ENCODE measurements at regions not wholly inside any gene's neighbourhood (a gene's known extent, or its start where the extent isn't known, plus 50 kb on each side); places are given as distances from the start of the nearest gene placed in this dataset.

GRCh38 chr13:60798503-60798902 lies 401.5 kb downstream of the TDRD3 start:
- TF ChIP-seq EZH2 (IDR thresholded peaks at IDR 0.05; ENCODE audit: borderline replicate concordance) = no peak
- TF ChIP-seq EZH2phosphoT487 (IDR thresholded peaks at IDR 0.05; ENCODE audit: low read depth, severe bottlenecking, unreplicated experiment) = no peak
- TF ChIP-seq CTCF (IDR thresholded peaks at IDR 0.05; ENCODE audit: poor library complexity) = no peak

GRCh38 chr13:60797112-60797511 lies 400.1 kb downstream of the TDRD3 start:
- Histone ChIP-seq H3K4me2 (no peak overlapping the region), H3K27me3 (no peaks in the 10 kb centered on the region), H3K4me3 (no peak overlapping the region), H3K4me1 (ENCODE audit: insufficient read depth) (no peaks in the 10 kb centered on the region), H4K20me1 (ENCODE audit: insufficient read depth, poor library complexity, severe bottlenecking) (no peaks in the 10 kb centered on the region), H2AFZ (no peak overlapping the region), H3K9me2 (replicated peaks; ENCODE audit: insufficient read depth) (no peaks in the 10 kb centered on the region), H3K36me3 (replicated peaks; ENCODE audit: insufficient read depth, low read depth) (no peaks in the 10 kb centered on the region), H3K9me3 (ENCODE audit: low read depth) (no peaks in the 10 kb centered on the region), H3K27ac (no peak overlapping the region), H3K79me2 (no peaks in the 10 kb centered on the region)
- DNase-seq (ENCODE audit: low spot score) = no peak
- WGBS (ENCODE audit: low lambda C conversion rate, missing lambda C conversion rate) = 85% methylated on average over 2 of the region's 2 CpGs
- TF ChIP-seq EZH2 (IDR thresholded peaks at IDR 0.05; ENCODE audit: borderline replicate concordance) (no peak), CTCF (IDR thresholded peaks at IDR 0.05; ENCODE audit: poor library complexity) (no peak), EZH2phosphoT487 (IDR thresholded peaks at IDR 0.05; ENCODE audit: low read depth, severe bottlenecking, unreplicated experiment) (no peak)

More at GRCh38 chr13:60798503-60798902, 401.5 kb downstream of the TDRD3 start:
- Histone ChIP-seq H3K27me3 (no peaks in the 10 kb centered on the region), H3K9me3 (ENCODE audit: low read depth) (no peaks in the 10 kb centered on the region), H4K20me1 (ENCODE audit: insufficient read depth, poor library complexity, severe bottlenecking) (no peaks in the 10 kb centered on the region), H3K4me1 (ENCODE audit: insufficient read depth) (no peaks in the 10 kb centered on the region), H3K4me3 (no peak overlapping the region), H3K9me2 (replicated peaks; ENCODE audit: insufficient read depth) (no peaks in the 10 kb centered on the region), H3K79me2 (no peaks in the 10 kb centered on the region), H2AFZ (no peak overlapping the region), H3K4me2 (no peak overlapping the region), H3K36me3 (replicated peaks; ENCODE audit: insufficient read depth, low read depth) (no peaks in the 10 kb centered on the region), H3K27ac (no peak overlapping the region)
- 66% methylated on average over 4 of the region's 4 CpGs for WGBS (ENCODE audit: low lambda C conversion rate, missing lambda C conversion rate)
- no peak for DNase-seq (ENCODE audit: low spot score)

- Histone ChIP-seq H3K4me2 (no peak overlapping the region), H3K9me2 (replicated peaks; ENCODE audit: insufficient read depth) (no peaks in the 10 kb centered on the region), H3K9me3 (ENCODE audit: low read depth) (no peaks in the 10 kb centered on the region), H3K27me3 (no peaks in the 10 kb centered on the region), H3K36me3 (replicated peaks; ENCODE audit: insufficient read depth, low read depth) (no peaks in the 10 kb centered on the region), H3K27ac (no peak overlapping the region), H3K4me3 (no peak overlapping the region), H4K20me1 (ENCODE audit: insufficient read depth, poor library complexity, severe bottlenecking) (no peaks in the 10 kb centered on the region), H3K4me1 (ENCODE audit: insufficient read depth) (no peaks in the 10 kb centered on the region), H3K79me2 (no peaks in the 10 kb centered on the region), H2AFZ (no peak overlapping the region)
- DNase-seq (ENCODE audit: low spot score) = no peak
- WGBS (ENCODE audit: low lambda C conversion rate, missing lambda C conversion rate) = 52% methylated on average over 4 of the region's 4 CpGs
- TF ChIP-seq CTCF (IDR thresholded peaks at IDR 0.05; ENCODE audit: poor library complexity) (no peak), EZH2phosphoT487 (IDR thresholded peaks at IDR 0.05; ENCODE audit: low read depth, severe bottlenecking, unreplicated experiment) (no peak), EZH2 (IDR thresholded peaks at IDR 0.05; ENCODE audit: borderline replicate concordance) (no peak)
These were observed 397.7 kb downstream of the TDRD3 start for GRCh38 chr13:60794751-60795150.

GRCh38 chr13:60790620-60791019 lies 393.6 kb downstream of the TDRD3 start:
- H3K27me3 ChIP-seq = no peaks in the 10 kb centered on the region
- no peak for DNase-seq (ENCODE audit: low spot score)
- H3K4me2 ChIP-seq = no peak overlapping the region
- no peaks in the 10 kb centered on the region for H3K9me3 ChIP-seq (ENCODE audit: low read depth)
- H3K9me2 ChIP-seq (replicated peaks; ENCODE audit: insufficient read depth) = no peaks in the 10 kb centered on the region
- H3K36me3 ChIP-seq (replicated peaks; ENCODE audit: insufficient read depth, low read depth) = no peaks in the 10 kb centered on the region
- H3K79me2 ChIP-seq = no peaks in the 10 kb centered on the region
- TF ChIP-seq EZH2 (IDR thresholded peaks at IDR 0.05; ENCODE audit: borderline replicate concordance) (no peak), CTCF (IDR thresholded peaks at IDR 0.05; ENCODE audit: poor library complexity) (no peak), EZH2phosphoT487 (IDR thresholded peaks at IDR 0.05; ENCODE audit: low read depth, severe bottlenecking, unreplicated experiment) (no peak)
- H3K27ac ChIP-seq = no peak overlapping the region
- WGBS (ENCODE audit: low lambda C conversion rate, missing lambda C conversion rate) = 69% methylated on average over 5 of the region's 5 CpGs
- H4K20me1 ChIP-seq (ENCODE audit: insufficient read depth, poor library complexity, severe bottlenecking) = no peaks in the 10 kb centered on the region
- H2AFZ ChIP-seq = no peak overlapping the region
- H3K4me1 ChIP-seq (ENCODE audit: insufficient read depth) = no peaks in the 10 kb centered on the region
- no peak overlapping the region for H3K4me3 ChIP-seq

Data from hepatocyte (in vitro differentiated cells).